ENCODE measurements at regions not wholly inside any gene's neighbourhood (a gene's known extent, or its start where the extent isn't known, plus 50 kb on each side); places are given as distances from the start of the nearest gene placed in this dataset.

- no peak for TF ChIP-seq POLR2A (IDR thresholded peaks at IDR 0.05)
- no peak for TF ChIP-seq CTCF (IDR thresholded peaks at IDR 0.05)
Measured at GRCh38 chr10:2909921-2910320, 157.4 kb upstream of the PFKP start.
